ENCODE measurements at regions not wholly inside any gene's neighbourhood (a gene's known extent, or its start where the extent isn't known, plus 50 kb on each side); places are given as distances from the start of the nearest gene placed in this dataset.

GRCh38 chr9:11871852-11872251 lies 821.3 kb upstream of the TYRP1 start:
- H3K4me1 Mint-ChIP-seq = no peaks in the 10 kb centered on the region
- H3K9me3 Mint-ChIP-seq (ENCODE audit: low read depth) = no peaks in the 10 kb centered on the region
- H3K4me3 Mint-ChIP-seq = no peak overlapping the region
- H3K27me3 Mint-ChIP-seq = no peaks in the 10 kb centered on the region
- CTCF ChIA-PET = no interaction called here
- no peak overlapping the region for H3K27ac Mint-ChIP-seq
- ATAC-seq = no peak
- DNase-seq = no peak
- no peaks in the 10 kb centered on the region for H3K36me3 Mint-ChIP-seq

GRCh38 chr9:11872471-11872870 lies 820.7 kb upstream of the TYRP1 start:
- H3K4me3 Mint-ChIP-seq = no peak overlapping the region
- no peaks in the 10 kb centered on the region for H3K36me3 Mint-ChIP-seq
- no peaks in the 10 kb centered on the region for H3K4me1 Mint-ChIP-seq
- DNase-seq (no peak), ATAC-seq (no peak)
- no peak overlapping the region for H3K27ac Mint-ChIP-seq
- no peaks in the 10 kb centered on the region for H3K27me3 Mint-ChIP-seq
- H3K9me3 Mint-ChIP-seq (ENCODE audit: low read depth) = no peaks in the 10 kb centered on the region
- CTCF ChIA-PET = no interaction called here

- Mint-ChIP-seq H3K27me3 (no peaks in the 10 kb centered on the region), H3K36me3 (no peaks in the 10 kb centered on the region), H3K4me3 (no peak overlapping the region), H3K4me1 (no peaks in the 10 kb centered on the region), H3K27ac (no peak overlapping the region), H3K9me3 (ENCODE audit: low read depth) (no peaks in the 10 kb centered on the region)
- DNase-seq = no peak
- CTCF ChIA-PET = no interaction called here
- no peak for ATAC-seq
Measured at GRCh38 chr9:11874414-11874813, 818.8 kb upstream of the TYRP1 start.

DNA sequence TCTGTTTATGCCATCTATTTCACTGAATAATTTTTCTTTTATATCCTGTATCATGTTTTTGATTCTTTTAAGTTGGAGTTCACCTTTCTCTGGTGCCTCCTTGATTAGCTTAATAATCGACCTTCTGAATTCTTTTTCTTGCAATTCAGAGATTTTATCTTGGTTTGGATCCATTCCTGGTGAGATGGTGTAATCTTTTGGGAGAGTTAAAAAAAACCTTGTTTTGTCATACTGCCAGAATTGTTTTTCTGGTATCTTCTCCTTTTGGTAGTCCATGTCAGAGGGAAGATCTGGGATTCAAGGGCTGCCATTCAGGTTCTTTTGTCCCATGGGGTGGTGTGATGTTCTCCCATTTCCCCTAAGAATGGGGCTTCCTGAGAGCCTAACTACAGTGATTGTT lies 800.8 kb upstream of the TYRP1 start:
- Mint-ChIP-seq H3K4me1 (no peaks in the 10 kb centered on the region), H3K36me3 (peaks cover 2% of the 10 kb centered on the region), H3K27me3 (no peaks in the 10 kb centered on the region), H3K27ac (no peak overlapping the region), H3K4me3 (no peak overlapping the region), H3K9me3 (ENCODE audit: low read depth) (peaks cover 4% of the 10 kb centered on the region)
- DNase-seq = no peak
- CTCF ChIA-PET = no interaction called here
- ATAC-seq = no peak

DNA sequence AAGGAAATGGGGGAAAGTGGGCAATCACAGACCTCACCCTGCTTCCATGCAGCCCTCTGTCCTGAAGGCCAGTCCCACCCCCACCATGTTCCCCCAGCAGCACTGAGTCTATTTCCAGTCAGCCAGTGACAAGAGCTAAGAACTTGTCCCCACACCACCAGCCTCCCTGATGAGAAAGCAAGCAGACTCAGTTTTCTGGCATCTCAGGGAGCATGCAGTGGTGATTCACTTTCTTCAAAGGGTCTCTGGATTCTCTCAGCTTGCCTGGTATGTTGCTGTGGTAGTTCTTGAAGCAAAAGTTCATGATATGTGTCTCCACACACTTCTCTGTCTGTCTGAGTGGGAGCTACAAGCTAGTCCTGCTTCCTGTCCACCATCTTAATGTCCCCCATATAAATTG lies 799.9 kb upstream of the TYRP1 start:
- no peak overlapping the region for H3K27ac Mint-ChIP-seq
- H3K27me3 Mint-ChIP-seq = no peaks in the 10 kb centered on the region
- no peaks in the 10 kb centered on the region for H3K4me1 Mint-ChIP-seq
- DNase-seq (no peak), ATAC-seq (no peak)
- H3K9me3 Mint-ChIP-seq (ENCODE audit: low read depth) = peaks cover 4% of the 10 kb centered on the region
- H3K4me3 Mint-ChIP-seq = no peak overlapping the region
- H3K36me3 Mint-ChIP-seq = peaks cover 2% of the 10 kb centered on the region
- CTCF ChIA-PET = no interaction called here

DNA sequence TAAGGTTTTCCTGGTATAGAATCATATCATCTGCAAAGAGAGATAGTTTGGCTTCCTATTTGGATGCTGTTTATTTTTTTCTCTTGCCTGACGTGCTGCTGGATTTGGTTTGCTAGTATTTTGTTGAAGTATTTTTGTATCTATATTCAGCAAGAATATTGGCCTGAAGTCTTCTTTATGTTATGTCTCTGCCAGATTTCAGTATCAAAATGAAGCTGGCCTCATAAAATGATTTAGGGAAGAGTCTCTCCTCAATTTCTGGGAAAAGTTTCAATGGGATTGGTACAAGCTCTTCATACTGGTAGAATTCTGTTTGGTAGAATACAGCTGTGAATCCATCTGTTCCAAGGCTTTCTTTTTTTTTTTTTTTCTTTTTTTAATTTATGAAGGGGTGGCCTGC lies 799.0 kb upstream of the TYRP1 start:
- no peak for ATAC-seq
- Mint-ChIP-seq H3K27ac (no peak overlapping the region), H3K36me3 (peaks cover 2% of the 10 kb centered on the region), H3K9me3 (ENCODE audit: low read depth) (peaks cover 4% of the 10 kb centered on the region), H3K4me1 (no peaks in the 10 kb centered on the region), H3K27me3 (no peaks in the 10 kb centered on the region), H3K4me3 (no peak overlapping the region)
- CTCF ChIA-PET = no interaction called here
- DNase-seq = no peak

GRCh38 chr9:11902610-11903009 lies 790.6 kb upstream of the TYRP1 start:
- H3K9me3 Mint-ChIP-seq (ENCODE audit: low read depth) = peaks cover 5% of the 10 kb centered on the region
- CTCF ChIA-PET = no interaction called here
- no peaks in the 10 kb centered on the region for H3K4me1 Mint-ChIP-seq
- no peak overlapping the region for H3K4me3 Mint-ChIP-seq
- H3K27me3 Mint-ChIP-seq = no peaks in the 10 kb centered on the region
- DNase-seq = no peak
- no peak for ATAC-seq
- no peak overlapping the region for H3K27ac Mint-ChIP-seq
- H3K36me3 Mint-ChIP-seq = no peaks in the 10 kb centered on the region

- Mint-ChIP-seq H3K27me3 (no peaks in the 10 kb centered on the region), H3K36me3 (no peaks in the 10 kb centered on the region), H3K4me3 (no peak overlapping the region), H3K9me3 (ENCODE audit: low read depth) (peaks cover 5% of the 10 kb centered on the region), H3K27ac (no peak overlapping the region), H3K4me1 (no peaks in the 10 kb centered on the region)
- DNase-seq (no peak), ATAC-seq (no peak)
- CTCF ChIA-PET = no interaction called here
Measured at GRCh38 chr9:11915699-11916098, 777.5 kb upstream of the TYRP1 start.

DNA sequence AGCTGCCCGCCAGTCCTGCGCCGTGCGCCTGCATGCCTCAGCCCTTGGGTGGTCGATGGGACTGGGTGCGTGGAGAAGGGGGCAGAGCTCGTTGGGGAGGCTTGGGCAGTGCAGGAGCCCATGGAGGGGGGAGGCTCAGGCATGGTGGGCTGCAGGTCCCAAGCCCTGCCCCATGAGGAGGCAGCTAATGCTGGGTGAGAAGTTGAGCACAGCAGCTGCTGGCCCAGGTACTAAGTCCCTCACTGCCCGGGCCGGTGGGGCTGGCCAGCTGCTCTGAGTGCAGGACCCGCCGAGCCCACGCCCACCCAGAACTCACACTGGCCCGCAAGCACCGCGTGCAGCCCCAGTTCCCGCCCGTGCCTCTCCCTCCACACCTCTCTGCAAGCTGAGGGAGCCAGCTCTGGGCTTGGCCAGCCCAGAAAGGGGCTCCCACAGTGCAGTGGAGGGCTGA lies 764.3 kb upstream of the TYRP1 start:
- no peak for ATAC-seq
- Mint-ChIP-seq H3K27ac (no peak overlapping the region), H3K9me3 (ENCODE audit: low read depth) (peaks cover 5% of the 10 kb centered on the region), H3K4me1 (no peaks in the 10 kb centered on the region), H3K4me3 (no peak overlapping the region), H3K36me3 (no peaks in the 10 kb centered on the region), H3K27me3 (no peaks in the 10 kb centered on the region)
- no peak for DNase-seq
- CTCF ChIA-PET = no interaction called here

- H3K27me3 Mint-ChIP-seq = no peaks in the 10 kb centered on the region
- H3K9me3 Mint-ChIP-seq (ENCODE audit: low read depth) = peaks cover 5% of the 10 kb centered on the region
- DNase-seq = no peak
- ATAC-seq = no peak
- no peaks in the 10 kb centered on the region for H3K4me1 Mint-ChIP-seq
- no peaks in the 10 kb centered on the region for H3K36me3 Mint-ChIP-seq
- CTCF ChIA-PET = no interaction called here
- no peak overlapping the region for H3K4me3 Mint-ChIP-seq
- H3K27ac Mint-ChIP-seq = no peak overlapping the region
Measured at GRCh38 chr9:11931109-11931508, 762.1 kb upstream of the TYRP1 start.

GRCh38 chr9:11931751-11932150 lies 761.4 kb upstream of the TYRP1 start:
- no peak for ATAC-seq
- CTCF ChIA-PET = no interaction called here
- no peak for DNase-seq
- H3K4me1 Mint-ChIP-seq = no peaks in the 10 kb centered on the region
- H3K4me3 Mint-ChIP-seq = no peak overlapping the region
- H3K36me3 Mint-ChIP-seq = no peaks in the 10 kb centered on the region
- no peak overlapping the region for H3K27ac Mint-ChIP-seq
- H3K27me3 Mint-ChIP-seq = no peaks in the 10 kb centered on the region
- H3K9me3 Mint-ChIP-seq (ENCODE audit: low read depth) = peaks cover 9% of the 10 kb centered on the region

DNA sequence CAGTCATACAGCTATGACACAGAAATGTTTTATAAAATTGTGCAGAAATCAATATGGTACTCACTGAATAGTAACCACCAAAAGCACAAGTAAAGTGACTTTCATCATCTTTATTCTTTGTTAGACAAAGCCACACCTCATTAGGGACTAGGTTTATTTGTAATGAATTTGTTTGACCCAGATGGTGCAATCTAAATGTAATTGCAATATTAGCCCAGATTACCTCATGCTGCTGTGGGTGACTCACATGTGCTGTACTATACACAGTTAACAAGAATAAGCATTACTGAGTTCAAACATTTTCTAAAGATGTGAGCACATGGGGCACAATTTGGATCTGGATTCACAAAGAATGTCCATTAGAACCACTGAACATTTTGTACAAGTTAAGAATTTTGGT lies 759.3 kb upstream of the TYRP1 start:
- DNase-seq (no peak), ATAC-seq (no peak)
- no peaks in the 10 kb centered on the region for H3K36me3 Mint-ChIP-seq
- CTCF ChIA-PET = no interaction called here
- H3K9me3 Mint-ChIP-seq (ENCODE audit: low read depth) = peaks cover 6% of the 10 kb centered on the region
- H3K4me1 Mint-ChIP-seq = no peaks in the 10 kb centered on the region
- H3K27ac Mint-ChIP-seq = no peak overlapping the region
- H3K4me3 Mint-ChIP-seq = no peak overlapping the region
- H3K27me3 Mint-ChIP-seq = no peaks in the 10 kb centered on the region

GRCh38 chr9:11946531-11946930 lies 746.7 kb upstream of the TYRP1 start:
- ATAC-seq = no peak
- Mint-ChIP-seq H3K4me3 (no peak overlapping the region), H3K27ac (no peak overlapping the region), H3K36me3 (no peaks in the 10 kb centered on the region), H3K9me3 (ENCODE audit: low read depth) (peaks cover 17% of the 10 kb centered on the region), H3K27me3 (no peaks in the 10 kb centered on the region), H3K4me1 (no peaks in the 10 kb centered on the region)
- CTCF ChIA-PET = no interaction called here
- no peak for DNase-seq

- ATAC-seq = no peak
- Mint-ChIP-seq H3K4me1 (no peaks in the 10 kb centered on the region), H3K36me3 (no peaks in the 10 kb centered on the region), H3K9me3 (ENCODE audit: low read depth) (peaks cover 15% of the 10 kb centered on the region), H3K27me3 (no peaks in the 10 kb centered on the region), H3K4me3 (no peak overlapping the region), H3K27ac (no peak overlapping the region)
- DNase-seq = no peak
- CTCF ChIA-PET = no interaction called here
Measured at GRCh38 chr9:11962327-11962726, 730.9 kb upstream of the TYRP1 start.

DNA sequence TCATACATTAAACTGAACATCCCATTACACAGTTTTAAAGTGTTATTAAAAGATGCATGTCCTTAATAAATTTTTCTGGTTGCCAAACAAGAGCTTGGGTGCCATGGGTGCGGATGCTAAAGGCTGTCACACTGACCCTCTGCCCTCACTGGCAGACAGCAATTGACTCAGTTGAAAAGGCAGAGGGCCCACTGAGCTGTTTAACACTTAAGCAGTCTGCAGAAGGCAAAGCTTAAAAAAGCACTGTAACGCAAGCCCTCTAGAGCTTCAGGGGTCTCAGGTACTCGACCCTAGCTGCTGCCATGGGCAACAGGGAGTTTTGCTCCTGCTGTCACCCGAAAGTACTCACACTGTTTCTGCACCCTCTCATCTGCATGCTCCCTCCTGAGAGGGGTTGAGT lies 726.4 kb upstream of the TYRP1 start:
- H3K27ac Mint-ChIP-seq = no peak overlapping the region
- H3K4me3 Mint-ChIP-seq = no peak overlapping the region
- CTCF ChIA-PET = no interaction called here
- no peak for DNase-seq
- peaks cover 8% of the 10 kb centered on the region for H3K9me3 Mint-ChIP-seq (ENCODE audit: low read depth)
- no peak for ATAC-seq
- no peaks in the 10 kb centered on the region for H3K4me1 Mint-ChIP-seq
- H3K36me3 Mint-ChIP-seq = no peaks in the 10 kb centered on the region
- H3K27me3 Mint-ChIP-seq = no peaks in the 10 kb centered on the region

Measured in activated CD8-positive, alpha-beta memory T cell treated with anti-CD3 and anti-CD28 coated beads, Interleukin-2, amount 10 ng/mL, durations not matched to agents 7 days and 5 days (primary cell).